ENCODE measurements at regions not wholly inside any gene's neighbourhood (a gene's known extent, or its start where the extent isn't known, plus 50 kb on each side); places are given as distances from the start of the nearest gene placed in this dataset.

DNA sequence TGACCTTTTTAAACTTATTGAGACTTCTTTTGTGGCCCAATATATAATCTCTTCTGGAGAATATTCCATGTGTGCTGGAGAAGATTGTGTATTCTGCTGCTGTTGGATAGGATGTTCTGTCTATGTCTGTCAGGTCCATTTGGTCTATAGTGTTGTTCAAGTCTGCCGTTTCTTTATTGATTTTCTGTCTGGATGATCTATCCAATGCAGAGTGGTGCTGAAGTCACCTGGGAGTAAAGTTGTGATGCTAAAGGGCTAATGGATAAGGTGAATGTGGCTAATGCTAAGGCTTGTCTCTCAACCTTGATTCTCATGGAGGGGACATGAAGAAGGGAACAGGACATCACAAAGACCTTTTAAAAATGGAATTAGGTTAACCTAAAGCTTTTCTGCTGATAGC lies 72.0 kb upstream of the AP1S2 start:
- TF ChIP-seq, protein P1, sequence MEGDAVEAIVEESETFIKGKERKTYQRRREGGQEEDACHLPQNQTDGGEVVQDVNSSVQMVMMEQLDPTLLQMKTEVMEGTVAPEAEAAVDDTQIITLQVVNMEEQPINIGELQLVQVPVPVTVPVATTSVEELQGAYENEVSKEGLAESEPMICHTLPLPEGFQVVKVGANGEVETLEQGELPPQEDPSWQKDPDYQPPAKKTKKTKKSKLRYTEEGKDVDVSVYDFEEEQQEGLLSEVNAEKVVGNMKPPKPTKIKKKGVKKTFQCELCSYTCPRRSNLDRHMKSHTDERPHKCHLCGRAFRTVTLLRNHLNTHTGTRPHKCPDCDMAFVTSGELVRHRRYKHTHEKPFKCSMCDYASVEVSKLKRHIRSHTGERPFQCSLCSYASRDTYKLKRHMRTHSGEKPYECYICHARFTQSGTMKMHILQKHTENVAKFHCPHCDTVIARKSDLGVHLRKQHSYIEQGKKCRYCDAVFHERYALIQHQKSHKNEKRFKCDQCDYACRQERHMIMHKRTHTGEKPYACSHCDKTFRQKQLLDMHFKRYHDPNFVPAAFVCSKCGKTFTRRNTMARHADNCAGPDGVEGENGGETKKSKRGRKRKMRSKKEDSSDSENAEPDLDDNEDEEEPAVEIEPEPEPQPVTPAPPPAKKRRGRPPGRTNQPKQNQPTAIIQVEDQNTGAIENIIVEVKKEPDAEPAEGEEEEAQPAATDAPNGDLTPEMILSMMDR (IDR thresholded peaks at IDR 0.05), result no peak
- TF ChIP-seq POLR2A (IDR thresholded peaks at IDR 0.05), result no peak
